ENCODE measurements at regions not wholly inside any gene's neighbourhood (a gene's known extent, or its start where the extent isn't known, plus 50 kb on each side); places are given as distances from the start of the nearest gene placed in this dataset.
A peak's percentile ranks its signal among the peaks of the same experiment; 100 is the strongest.

GRCh38 chr2:228658998-228659397, 477.5 kb upstream of the SPHKAP start:
- H3K4me3 ChIP-seq (ENCODE audit: low read depth in 1 of 3, low read length in 3 of 3): no peak overlapping the region
- peaks cover 0 to 4% (median under 1%) of the 10 kb centered on the region in 4 donors for H3K4me1 ChIP-seq (ENCODE audit: control insufficient read depth in 4 of 4, insufficient read depth in 4 of 4, low read length in 3 of 4)
- WGBS: 81% methylated on average over 5 of the region's 5 CpGs
- TF ChIP-seq SP1 (IDR thresholded peaks at IDR 0.05) (no peak), HNF4A (conservative IDR thresholded peaks at IDR 0.05) (no peak), FOXA1 (IDR thresholded peaks at IDR 0.05) (no peak), CTCF (IDR thresholded peaks at IDR 0.05; ENCODE audit: low read depth, low read length, missing input control) (no peak), ZBTB33 (IDR thresholded peaks at IDR 0.05) (no peak), JUND (IDR thresholded peaks at IDR 0.05) (no peak), GABPA (IDR thresholded peaks at IDR 0.05 in 1 of 2, conservative IDR thresholded peaks at IDR 0.05 in 1 of 2) (no peak)
- H3K9ac ChIP-seq (ENCODE audit: low read depth in 1 of 2, low read length in 2 of 2): no peak overlapping the region
- no peaks in the 10 kb centered on the region for H3K9me3 ChIP-seq (ENCODE audit: control insufficient read depth in 4 of 4, low read length in 3 of 4)
- H3K27me3 ChIP-seq (ENCODE audit: control insufficient read depth in 4 of 4, insufficient read depth in 4 of 4, low read length in 3 of 4): peaks cover 0 to 3% (median 0%) of the 10 kb centered on the region in 4 donors
- H3K27ac ChIP-seq (ENCODE audit: low read depth in 1 of 2, low read length in 2 of 2): no peak overlapping the region
- H3K36me3 ChIP-seq (ENCODE audit: control insufficient read depth in 4 of 4, insufficient read depth in 3 of 4, low read depth in 1 of 4, low read length in 3 of 4): no peaks in the 10 kb centered on the region
- no peak for DNase-seq (ENCODE audit: low spot score)

DNA sequence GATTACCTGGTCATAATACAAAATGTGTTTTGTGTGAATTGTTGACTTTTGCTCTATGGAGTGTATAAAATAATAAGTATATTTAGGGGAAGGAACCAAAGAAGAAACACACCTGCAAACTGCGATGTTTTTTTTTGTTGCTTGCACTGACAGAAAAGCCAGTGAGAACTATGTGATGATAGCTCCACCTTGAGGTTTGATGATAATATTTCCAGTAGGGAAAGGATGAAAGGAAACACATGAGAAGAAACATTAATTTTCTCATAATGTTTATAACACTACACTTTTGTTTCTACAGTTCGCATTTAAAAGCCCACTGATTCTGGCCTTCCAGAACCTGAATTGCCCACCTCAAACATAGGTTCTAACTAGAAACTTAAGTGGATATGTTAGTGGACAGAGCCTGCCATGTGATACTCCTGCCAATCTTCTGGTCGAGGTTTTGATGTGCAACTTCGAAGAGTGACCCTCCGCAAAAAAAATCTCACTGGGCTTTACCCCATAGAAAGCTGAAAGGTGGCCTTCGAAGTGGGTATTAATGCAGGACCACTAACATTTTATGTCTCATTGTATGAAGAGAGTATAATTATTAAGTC, 476.4 kb upstream of the SPHKAP start:
- no peaks in the 10 kb centered on the region for H3K36me3 ChIP-seq (ENCODE audit: control insufficient read depth in 4 of 4, insufficient read depth in 3 of 4, low read depth in 1 of 4, low read length in 3 of 4)
- WGBS: 40% methylated on average over 6 of the region's 6 CpGs
- no peak for DNase-seq (ENCODE audit: low spot score)
- H3K27ac ChIP-seq (ENCODE audit: low read depth in 1 of 2, low read length in 2 of 2): no peak overlapping the region
- H3K9me3 ChIP-seq (ENCODE audit: control insufficient read depth in 4 of 4, low read length in 3 of 4): no peaks in the 10 kb centered on the region
- peaks cover 0 to 3% (median 0%) of the 10 kb centered on the region in 4 donors for H3K27me3 ChIP-seq (ENCODE audit: control insufficient read depth in 4 of 4, insufficient read depth in 4 of 4, low read length in 3 of 4)
- H3K4me1 ChIP-seq (ENCODE audit: control insufficient read depth in 4 of 4, insufficient read depth in 4 of 4, low read length in 3 of 4): peaks cover 0 to 8% (median 3%) of the 10 kb centered on the region in 4 donors
- no peak overlapping the region for H3K9ac ChIP-seq (ENCODE audit: low read depth in 1 of 2, low read length in 2 of 2)
- no peak overlapping the region for H3K4me3 ChIP-seq (ENCODE audit: low read depth in 1 of 3, low read length in 3 of 3)
- TF ChIP-seq, protein P1, sequence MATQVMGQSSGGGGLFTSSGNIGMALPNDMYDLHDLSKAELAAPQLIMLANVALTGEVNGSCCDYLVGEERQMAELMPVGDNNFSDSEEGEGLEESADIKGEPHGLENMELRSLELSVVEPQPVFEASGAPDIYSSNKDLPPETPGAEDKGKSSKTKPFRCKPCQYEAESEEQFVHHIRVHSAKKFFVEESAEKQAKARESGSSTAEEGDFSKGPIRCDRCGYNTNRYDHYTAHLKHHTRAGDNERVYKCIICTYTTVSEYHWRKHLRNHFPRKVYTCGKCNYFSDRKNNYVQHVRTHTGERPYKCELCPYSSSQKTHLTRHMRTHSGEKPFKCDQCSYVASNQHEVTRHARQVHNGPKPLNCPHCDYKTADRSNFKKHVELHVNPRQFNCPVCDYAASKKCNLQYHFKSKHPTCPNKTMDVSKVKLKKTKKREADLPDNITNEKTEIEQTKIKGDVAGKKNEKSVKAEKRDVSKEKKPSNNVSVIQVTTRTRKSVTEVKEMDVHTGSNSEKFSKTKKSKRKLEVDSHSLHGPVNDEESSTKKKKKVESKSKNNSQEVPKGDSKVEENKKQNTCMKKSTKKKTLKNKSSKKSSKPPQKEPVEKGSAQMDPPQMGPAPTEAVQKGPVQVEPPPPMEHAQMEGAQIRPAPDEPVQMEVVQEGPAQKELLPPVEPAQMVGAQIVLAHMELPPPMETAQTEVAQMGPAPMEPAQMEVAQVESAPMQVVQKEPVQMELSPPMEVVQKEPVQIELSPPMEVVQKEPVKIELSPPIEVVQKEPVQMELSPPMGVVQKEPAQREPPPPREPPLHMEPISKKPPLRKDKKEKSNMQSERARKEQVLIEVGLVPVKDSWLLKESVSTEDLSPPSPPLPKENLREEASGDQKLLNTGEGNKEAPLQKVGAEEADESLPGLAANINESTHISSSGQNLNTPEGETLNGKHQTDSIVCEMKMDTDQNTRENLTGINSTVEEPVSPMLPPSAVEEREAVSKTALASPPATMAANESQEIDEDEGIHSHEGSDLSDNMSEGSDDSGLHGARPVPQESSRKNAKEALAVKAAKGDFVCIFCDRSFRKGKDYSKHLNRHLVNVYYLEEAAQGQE (IDR thresholded peaks at IDR 0.05): no peak
- TF ChIP-seq EGR1 (IDR thresholded peaks at IDR 0.05; ENCODE audit: low read depth in 2 of 2) (no peak), GABPA (IDR thresholded peaks at IDR 0.05 in 1 of 2, conservative IDR thresholded peaks at IDR 0.05 in 1 of 2) (no peak), RAD21 (IDR thresholded peaks at IDR 0.05) (peak; percentile 82 to 85), HNF4G (IDR thresholded peaks at IDR 0.05) (no peak), FOXA2 (IDR thresholded peaks at IDR 0.05) (no peak), ZBTB33 (IDR thresholded peaks at IDR 0.05) (no peak), ATF3 (IDR thresholded peaks at IDR 0.05) (no peak), CTCF (IDR thresholded peaks at IDR 0.05; ENCODE audit: low read depth, low read length, missing input control) (peak; percentile 56), HNF4A (conservative IDR thresholded peaks at IDR 0.05) (no peak), TAF1 (conservative IDR thresholded peaks at IDR 0.05) (no peak)

All from liver (tissue), 8 donors.